Hepatocyte (in vitro differentiated cells): ENCODE measurements at regions not wholly inside any gene's neighbourhood (a gene's known extent, or its start where the extent isn't known, plus 50 kb on each side); places are given as distances from the start of the nearest gene placed in this dataset.

Experiments
- CTCF ChIP-seq: fragments of 200-600 bp; sonication (generic); IDR thresholded peaks from 2 replicates; pipeline ENCODE4 v1.5.1; 2016; ENCODE audit warnings: antibody characterized with exemption, mild to moderate bottlenecking; ENCODE audit not compliant: poor library complexity
- EZH2 ChIP-seq: fragments of 200-600 bp; sonication (generic); IDR thresholded peaks from 2 replicates; pipeline ENCODE4 v1.6.1; 2016; ENCODE audit warnings: antibody characterized with exemption, mild to moderate bottlenecking, borderline replicate concordance
- EZH2phosphoT487 ChIP-seq: fragments of 200-600 bp; sonication (generic); IDR thresholded peaks from one replicate; pipeline ENCODE4 v1.6.1; 2018; ENCODE audit warnings: antibody characterized with exemption, mild to moderate bottlenecking, low read depth, moderate library complexity; ENCODE audit not compliant: unreplicated experiment, severe bottlenecking

GRCh38 chr5:91443023-91443422, 59.9 kb upstream of the ARRDC3 start:
- no peak for TF ChIP-seq CTCF
- TF ChIP-seq EZH2phosphoT487 = no peak
- TF ChIP-seq EZH2 = no peak
